RWPE2 (cell line): ENCODE measurements at regions not wholly inside any gene's neighbourhood (a gene's known extent, or its start where the extent isn't known, plus 50 kb on each side); places are given as distances from the start of the nearest gene placed in this dataset.

ENCODE experiments used
- ATAC-seq: fragments of 200-7000 bp; cut with Tn5 transposase; 3 replicates; pipeline ENCODE4 v1.9.1; 2021; ENCODE audit warnings: low read depth
- DNase-seq: peaks from one replicate; pipeline ENCODE4 v3.0.0-alpha.2; 2020; ENCODE audit warnings: low spot score
- H3K27ac ChIP-seq: fragments of 450-650 bp; 2 replicates; pipeline ENCODE4 v1.5.1; 2017; ENCODE audit warnings: mild to moderate bottlenecking; ENCODE audit not compliant: poor library complexity, severe bottlenecking
- H3K27me3 ChIP-seq: fragments of 250-450 bp; sonication (Bioruptor Pico); 2 replicates; pipeline ENCODE4 v1.5.1; 2021; ENCODE audit warnings: mild to moderate bottlenecking, moderate library complexity; ENCODE audit not compliant: insufficient read depth, poor library complexity, severe bottlenecking
- H3K36me3 ChIP-seq: fragments of 250-450 bp; sonication (Bioruptor Pico); 2 replicates; pipeline ENCODE4 v1.5.1; 2020; ENCODE audit warnings: low read depth, mild to moderate bottlenecking, moderate library complexity
- H3K4me1 ChIP-seq: fragments of 250-450 bp; sonication (Bioruptor Pico); 2 replicates; pipeline ENCODE4 v1.5.1; 2021; ENCODE audit warnings: mild to moderate bottlenecking, moderate library complexity; ENCODE audit not compliant: insufficient read depth, poor library complexity, severe bottlenecking
- H3K4me3 ChIP-seq: fragments of 250-450 bp; sonication (Bioruptor Pico); 2 replicates; pipeline ENCODE4 v1.5.1; 2021; ENCODE audit warnings: mild to moderate bottlenecking, moderate library complexity; ENCODE audit not compliant: severe bottlenecking
- H3K9me3 ChIP-seq: fragments of 250-450 bp; sonication (Bioruptor Pico); 2 replicates; pipeline ENCODE4 v1.5.1; 2021; ENCODE audit warnings: mild to moderate bottlenecking, moderate library complexity; ENCODE audit not compliant: severe bottlenecking
- TF ChIP-seq, protein P1 (sequence below): fragments of 450-650 bp; IDR thresholded peaks from one replicate; pipeline ENCODE4 v1.5.1; 2017; ENCODE audit warnings: mild to moderate bottlenecking, moderate library complexity; ENCODE audit not compliant: poor library complexity, severe bottlenecking

DNA sequence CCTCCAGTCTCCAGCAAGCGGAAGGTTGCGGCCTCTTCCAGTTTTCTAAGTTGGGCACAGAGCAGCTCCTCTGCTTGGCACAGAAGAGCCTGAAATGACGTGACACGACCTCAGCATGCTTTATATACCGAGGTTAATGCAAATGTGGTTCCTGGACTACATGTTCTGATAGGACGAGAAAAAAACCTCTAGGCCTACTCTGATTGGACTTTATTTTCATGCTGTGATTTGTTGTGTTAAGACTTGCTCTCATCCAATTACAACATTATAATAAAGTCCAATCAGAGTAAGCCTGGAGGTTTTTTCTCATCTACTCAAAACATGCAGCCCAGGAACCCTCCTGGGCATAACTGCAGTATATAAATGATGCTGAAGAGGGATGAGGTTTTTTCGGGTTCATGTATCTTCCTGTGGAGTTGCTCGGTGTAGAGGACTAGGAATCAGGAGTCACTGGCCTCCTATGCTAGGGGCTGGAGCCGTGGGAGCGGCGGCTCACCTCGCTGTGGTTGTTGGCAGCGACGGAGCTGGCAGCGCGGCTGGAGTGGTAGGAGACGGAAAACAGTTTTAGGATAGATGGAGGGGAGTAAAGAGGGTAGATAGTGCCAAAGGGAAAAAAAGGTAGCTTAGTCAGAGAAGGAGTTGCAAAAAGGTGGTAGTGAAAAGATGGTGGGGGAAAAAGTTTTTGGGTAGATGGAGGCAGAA lies 878.0 kb downstream of the KCNJ18 start:
- TF ChIP-seq, protein P1, sequence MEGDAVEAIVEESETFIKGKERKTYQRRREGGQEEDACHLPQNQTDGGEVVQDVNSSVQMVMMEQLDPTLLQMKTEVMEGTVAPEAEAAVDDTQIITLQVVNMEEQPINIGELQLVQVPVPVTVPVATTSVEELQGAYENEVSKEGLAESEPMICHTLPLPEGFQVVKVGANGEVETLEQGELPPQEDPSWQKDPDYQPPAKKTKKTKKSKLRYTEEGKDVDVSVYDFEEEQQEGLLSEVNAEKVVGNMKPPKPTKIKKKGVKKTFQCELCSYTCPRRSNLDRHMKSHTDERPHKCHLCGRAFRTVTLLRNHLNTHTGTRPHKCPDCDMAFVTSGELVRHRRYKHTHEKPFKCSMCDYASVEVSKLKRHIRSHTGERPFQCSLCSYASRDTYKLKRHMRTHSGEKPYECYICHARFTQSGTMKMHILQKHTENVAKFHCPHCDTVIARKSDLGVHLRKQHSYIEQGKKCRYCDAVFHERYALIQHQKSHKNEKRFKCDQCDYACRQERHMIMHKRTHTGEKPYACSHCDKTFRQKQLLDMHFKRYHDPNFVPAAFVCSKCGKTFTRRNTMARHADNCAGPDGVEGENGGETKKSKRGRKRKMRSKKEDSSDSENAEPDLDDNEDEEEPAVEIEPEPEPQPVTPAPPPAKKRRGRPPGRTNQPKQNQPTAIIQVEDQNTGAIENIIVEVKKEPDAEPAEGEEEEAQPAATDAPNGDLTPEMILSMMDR = no peak
- Histone ChIP-seq H3K36me3 (no peaks in the 10 kb centered on the region), H3K27me3 (no peaks in the 10 kb centered on the region), H3K27ac (no peak overlapping the region), H3K9me3 (no peaks in the 10 kb centered on the region), H3K4me1 (no peaks in the 10 kb centered on the region), H3K4me3 (no peak overlapping the region)
- DNase-seq (no peak), ATAC-seq (no peak)

DNA sequence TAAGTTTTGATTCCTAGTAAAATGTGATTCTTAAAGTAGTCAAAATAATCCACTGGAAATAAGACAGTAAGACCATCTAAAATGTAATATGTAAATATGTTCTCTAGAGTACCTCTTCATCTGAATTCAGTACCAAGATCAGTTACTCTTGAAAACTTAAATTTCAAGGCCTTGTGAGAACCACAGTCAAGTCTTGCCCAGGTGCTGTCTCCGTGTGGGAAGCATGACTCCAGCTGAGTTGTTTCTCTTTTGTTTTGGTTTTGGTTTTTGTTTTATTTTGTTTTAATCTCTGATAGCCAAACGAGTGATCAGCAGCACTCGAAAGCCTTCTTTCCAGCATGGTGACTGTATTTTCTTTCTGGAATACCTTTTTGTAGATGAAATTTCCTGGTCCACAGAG lies 907.0 kb downstream of the KCNJ18 start:
- Histone ChIP-seq H3K27ac (no peak overlapping the region), H3K27me3 (no peaks in the 10 kb centered on the region), H3K4me3 (no peak overlapping the region), H3K36me3 (no peaks in the 10 kb centered on the region), H3K9me3 (no peaks in the 10 kb centered on the region), H3K4me1 (no peaks in the 10 kb centered on the region)
- DNase-seq = no peak
- no peak for ATAC-seq
- TF ChIP-seq, protein P1 = no peak

DNA sequence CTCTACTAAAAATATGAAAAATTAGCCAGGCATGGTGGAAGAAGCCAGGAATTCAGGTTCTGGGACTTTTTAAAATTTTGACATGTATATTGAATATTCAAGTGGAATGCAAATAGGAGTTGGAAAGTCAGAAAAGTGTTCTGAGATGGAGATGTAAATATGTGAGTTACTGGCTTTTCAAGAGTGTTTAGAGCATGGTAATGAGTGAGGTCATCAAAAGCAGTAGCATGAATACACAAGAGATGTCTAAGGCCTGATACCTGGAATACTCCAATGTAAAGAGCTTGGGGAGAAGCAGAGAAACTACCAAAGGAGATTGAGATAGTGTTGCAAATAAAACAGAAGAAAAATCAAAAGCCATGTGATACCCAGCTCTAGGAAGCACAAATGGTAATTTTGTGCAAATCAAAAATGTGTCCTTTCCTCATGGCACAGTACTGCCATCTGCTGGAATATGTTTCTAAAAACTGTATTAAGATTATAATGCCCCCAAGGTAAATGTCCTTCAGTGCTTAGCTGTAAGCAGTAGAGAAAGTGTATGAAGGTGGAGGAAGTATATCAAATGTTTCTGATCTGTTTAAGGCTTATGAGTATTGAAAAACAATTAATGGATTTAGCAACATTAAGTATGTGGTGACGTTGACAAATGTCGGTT lies 908.4 kb downstream of the KCNJ18 start:
- no peak overlapping the region for H3K27ac ChIP-seq
- DNase-seq = no peak
- H3K36me3 ChIP-seq = no peaks in the 10 kb centered on the region
- peaks cover 2% of the 10 kb centered on the region for H3K9me3 ChIP-seq
- TF ChIP-seq, protein P1 = peak; percentile 61
- no peaks in the 10 kb centered on the region for H3K4me1 ChIP-seq
- H3K4me3 ChIP-seq = no peak overlapping the region
- H3K27me3 ChIP-seq = no peaks in the 10 kb centered on the region
- ATAC-seq = no peak
